Thoracic aorta (tissue), 2 donors: ENCODE measurements at regions not wholly inside any gene's neighbourhood (a gene's known extent, or its start where the extent isn't known, plus 50 kb on each side); places are given as distances from the start of the nearest gene placed in this dataset.
"Not testable (repeated sequence)": the region's sequence is repeated elsewhere in the genome, so short reads cannot be mapped to it uniquely, and the experiment has no call there.

Source experiments
- ATAC-seq: fragments of 150-250 bp; one replicate; pipeline ENCODE4 v1.8.0; 2017; ENCODE audit warnings: low read depth; ENCODE audit not compliant: insufficient number of reproducible peaks, low FRiP score
- DNase-seq: peaks from one replicate; pipeline ENCODE4 v3.0.0-alpha.2; 2020; ENCODE audit warnings: low spot score
- H3K27ac ChIP-seq, 2 donors: fragments of 200-600 bp; sonication (generic); 1 replicate in 1 of 2; 2 replicates in 1 of 2; pipeline ENCODE4 v1.5.1; 2016; ENCODE audit warnings: mild to moderate bottlenecking in 2 of 2, moderate library complexity in 2 of 2
- H3K27me3 ChIP-seq: fragments of 200-600 bp; sonication (generic); replicated peaks from 2 replicates; pipeline ENCODE4 v1.6.0; 2016; ENCODE audit warnings: mild to moderate bottlenecking; ENCODE audit not compliant: insufficient read depth
- H3K36me3 ChIP-seq: fragments of 200-600 bp; sonication (generic); one replicate; pipeline ENCODE4 v1.5.1; 2016
- H3K4me1 ChIP-seq, 2 donors: fragments of 200-600 bp; sonication (generic); 1 replicate in 1 of 2; 2 replicates in 1 of 2; pipeline versions ENCODE4 v1.5.1 to v1.6.0; 2016; ENCODE audit warnings: low read depth in 2 of 2, mild to moderate bottlenecking in 1 of 2; ENCODE audit not compliant: control insufficient read depth in 1 of 2
- H3K4me3 ChIP-seq: fragments of 200-600 bp; sonication (generic); 2 replicates; pipeline ENCODE4 v1.5.1; 2016; ENCODE audit warnings: mild to moderate bottlenecking
- H3K9me3 ChIP-seq: fragments of 200-600 bp; sonication (generic); 2 replicates; pipeline ENCODE4 v1.5.1; 2016
- TF ChIP-seq, protein P1 (sequence below): fragments of 200-600 bp; sonication (generic); IDR thresholded peaks from one replicate; pipeline ENCODE4 v1.5.1; 2019; ENCODE audit warnings: antibody characterized with exemption

DNA sequence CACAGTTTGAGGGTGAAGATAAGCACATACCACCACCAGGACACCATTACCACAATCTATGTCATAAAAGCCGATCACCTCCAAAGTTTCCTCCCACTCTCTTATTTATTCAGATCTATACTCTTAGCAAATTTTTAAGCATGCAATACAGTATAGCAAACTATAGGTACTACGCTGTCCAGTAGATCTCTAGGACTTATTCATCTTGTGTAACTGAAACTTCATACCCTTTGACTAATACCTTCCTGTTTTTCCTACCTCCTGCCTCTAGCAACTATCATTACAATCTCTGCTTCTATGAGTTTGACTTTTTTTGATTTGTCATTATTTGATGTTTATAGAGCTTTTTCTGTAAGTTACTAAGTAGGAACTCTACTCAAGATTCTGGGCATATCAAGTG lies 84.5 kb upstream of the MANSC4 start:
- Histone ChIP-seq H3K9me3 (no peaks in the 10 kb centered on the region), H3K36me3 (no peaks in the 10 kb centered on the region), H3K27me3 (no peaks in the 10 kb centered on the region), H3K4me1 (peaks cover 0 to 5% of the 10 kb centered on the region in 2 donors), H3K4me3 (no peak overlapping the region), H3K27ac (no peak overlapping the region)
- TF ChIP-seq, protein P1, sequence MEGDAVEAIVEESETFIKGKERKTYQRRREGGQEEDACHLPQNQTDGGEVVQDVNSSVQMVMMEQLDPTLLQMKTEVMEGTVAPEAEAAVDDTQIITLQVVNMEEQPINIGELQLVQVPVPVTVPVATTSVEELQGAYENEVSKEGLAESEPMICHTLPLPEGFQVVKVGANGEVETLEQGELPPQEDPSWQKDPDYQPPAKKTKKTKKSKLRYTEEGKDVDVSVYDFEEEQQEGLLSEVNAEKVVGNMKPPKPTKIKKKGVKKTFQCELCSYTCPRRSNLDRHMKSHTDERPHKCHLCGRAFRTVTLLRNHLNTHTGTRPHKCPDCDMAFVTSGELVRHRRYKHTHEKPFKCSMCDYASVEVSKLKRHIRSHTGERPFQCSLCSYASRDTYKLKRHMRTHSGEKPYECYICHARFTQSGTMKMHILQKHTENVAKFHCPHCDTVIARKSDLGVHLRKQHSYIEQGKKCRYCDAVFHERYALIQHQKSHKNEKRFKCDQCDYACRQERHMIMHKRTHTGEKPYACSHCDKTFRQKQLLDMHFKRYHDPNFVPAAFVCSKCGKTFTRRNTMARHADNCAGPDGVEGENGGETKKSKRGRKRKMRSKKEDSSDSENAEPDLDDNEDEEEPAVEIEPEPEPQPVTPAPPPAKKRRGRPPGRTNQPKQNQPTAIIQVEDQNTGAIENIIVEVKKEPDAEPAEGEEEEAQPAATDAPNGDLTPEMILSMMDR, result no peak
- DNase-seq, result no peak
- ATAC-seq, result no peak

DNA sequence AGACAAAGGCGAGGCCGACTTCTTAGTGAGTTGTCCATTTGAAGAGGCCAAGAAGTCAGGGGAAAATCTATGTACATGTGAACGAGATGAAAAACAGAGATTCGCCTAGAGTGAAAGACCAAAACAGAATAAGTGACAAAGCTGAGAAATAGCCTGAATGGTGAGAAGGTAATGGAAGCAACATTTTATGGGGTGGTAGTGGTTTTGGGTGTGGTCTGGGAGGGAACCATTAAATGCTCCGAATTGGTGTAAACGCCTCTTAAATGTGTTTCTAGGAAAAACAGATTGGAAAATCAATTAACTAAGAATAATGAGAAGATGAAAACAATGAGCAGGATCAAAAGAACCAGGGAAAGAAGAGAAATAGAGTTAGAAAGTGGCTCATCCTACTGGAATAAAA lies 83.8 kb upstream of the MANSC4 start:
- peaks cover 0 to 4% of the 10 kb centered on the region in 2 donors for H3K4me1 ChIP-seq
- H3K4me3 ChIP-seq, result no peak overlapping the region
- H3K27me3 ChIP-seq, result no peaks in the 10 kb centered on the region
- ATAC-seq (no peak), DNase-seq (no peak)
- no peaks in the 10 kb centered on the region for H3K9me3 ChIP-seq
- no peaks in the 10 kb centered on the region for H3K36me3 ChIP-seq
- TF ChIP-seq, protein P1, result no peak
- H3K27ac ChIP-seq, result no peak overlapping the region

DNA sequence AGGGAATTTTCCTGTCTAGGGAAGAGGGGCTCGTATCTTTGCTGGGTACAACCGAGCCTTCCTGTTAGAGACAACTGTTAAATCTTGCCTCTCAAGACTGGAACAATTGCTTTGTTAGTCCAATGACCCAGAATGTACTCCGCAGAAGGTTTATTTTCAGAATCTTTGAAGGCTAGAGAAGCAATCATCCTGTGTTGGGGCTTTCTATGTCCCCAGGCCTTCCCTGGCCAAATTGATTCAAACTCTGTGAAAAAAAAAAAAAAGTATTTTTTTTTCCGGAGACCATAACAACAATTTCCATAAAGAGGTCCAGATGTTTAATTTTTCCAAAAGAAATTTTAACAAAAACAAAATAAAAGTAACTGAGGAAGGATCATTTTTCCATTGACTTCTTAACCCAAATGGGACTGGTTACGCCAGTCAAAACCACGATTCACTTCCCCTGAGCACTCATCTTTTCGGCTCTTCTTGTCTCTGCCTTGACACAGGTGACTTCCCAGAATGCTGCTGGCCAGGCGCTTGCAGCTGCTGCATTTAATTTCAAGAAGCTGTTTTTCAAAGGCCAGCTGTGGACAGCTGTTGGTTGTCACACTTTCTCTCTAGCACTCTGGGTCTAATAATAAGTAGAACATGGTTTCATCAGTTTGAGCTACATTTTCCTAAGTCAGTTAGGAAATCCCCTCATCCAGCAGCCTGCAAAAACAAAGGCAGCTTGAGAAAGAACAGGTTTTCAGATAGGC lies 81.6 kb upstream of the MANSC4 start:
- H3K27ac ChIP-seq, result no peak overlapping the region
- TF ChIP-seq, protein P1, result no peak
- no peak for ATAC-seq
- H3K9me3 ChIP-seq, result no peaks in the 10 kb centered on the region
- DNase-seq, result no peak
- no peaks in the 10 kb centered on the region for H3K36me3 ChIP-seq
- no peak overlapping the region for H3K4me3 ChIP-seq
- peaks cover 0 to 4% of the 10 kb centered on the region in 2 donors for H3K4me1 ChIP-seq
- H3K27me3 ChIP-seq, result no peaks in the 10 kb centered on the region

DNA sequence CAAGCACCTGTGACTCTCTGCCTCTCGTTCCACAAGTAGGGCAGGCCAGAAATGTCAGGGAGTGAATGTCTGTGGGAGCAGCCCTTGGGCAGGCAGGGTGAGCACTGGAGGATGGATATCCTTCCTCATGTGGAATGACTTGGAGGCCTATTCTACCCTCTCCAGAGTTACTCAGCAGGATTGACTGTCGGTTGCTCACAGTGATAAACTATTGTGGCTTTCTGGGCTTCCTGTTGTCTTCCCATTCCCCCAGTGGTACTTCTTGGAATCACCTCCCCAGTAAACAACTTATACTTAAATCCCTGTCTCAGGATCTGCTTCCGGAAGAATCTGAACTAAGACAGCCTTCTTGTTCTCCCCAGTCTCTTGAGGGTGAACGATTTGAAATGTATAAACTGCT lies 79.6 kb upstream of the MANSC4 start:
- Histone ChIP-seq H3K4me3 (no peak overlapping the region), H3K36me3 (no peaks in the 10 kb centered on the region), H3K27me3 (no peaks in the 10 kb centered on the region), H3K9me3 (no peaks in the 10 kb centered on the region), H3K27ac (no peak overlapping the region), H3K4me1 (peaks cover 0 to 4% of the 10 kb centered on the region in 2 donors)
- TF ChIP-seq, protein P1, result no peak
- no peak for ATAC-seq
- DNase-seq, result no peak

DNA sequence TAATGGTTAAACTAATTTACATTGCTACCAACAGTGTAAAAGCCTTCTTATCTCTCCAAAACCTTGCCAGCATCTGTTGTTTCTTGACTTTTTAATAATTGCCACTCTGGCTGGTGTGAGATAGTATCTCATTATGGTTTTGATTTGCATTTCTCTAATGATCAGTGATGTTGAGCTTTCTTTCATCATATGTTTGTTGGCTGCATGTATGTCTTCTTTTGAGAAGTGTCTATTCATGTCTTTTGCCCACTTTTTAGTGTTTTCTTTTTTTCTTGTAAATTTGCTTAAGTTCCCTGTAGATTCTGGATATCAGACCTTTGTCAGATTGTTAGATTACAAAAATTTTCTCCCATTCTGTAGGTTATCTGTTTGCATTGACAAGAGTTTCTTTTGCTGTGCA lies 77.0 kb upstream of the MANSC4 start:
- H3K4me1 ChIP-seq, H3K27ac ChIP-seq, ATAC-seq, H3K27me3 ChIP-seq, H3K9me3 ChIP-seq, H3K36me3 ChIP-seq, H3K4me3 ChIP-seq, DNase-seq: not testable (repeated sequence)

DNA sequence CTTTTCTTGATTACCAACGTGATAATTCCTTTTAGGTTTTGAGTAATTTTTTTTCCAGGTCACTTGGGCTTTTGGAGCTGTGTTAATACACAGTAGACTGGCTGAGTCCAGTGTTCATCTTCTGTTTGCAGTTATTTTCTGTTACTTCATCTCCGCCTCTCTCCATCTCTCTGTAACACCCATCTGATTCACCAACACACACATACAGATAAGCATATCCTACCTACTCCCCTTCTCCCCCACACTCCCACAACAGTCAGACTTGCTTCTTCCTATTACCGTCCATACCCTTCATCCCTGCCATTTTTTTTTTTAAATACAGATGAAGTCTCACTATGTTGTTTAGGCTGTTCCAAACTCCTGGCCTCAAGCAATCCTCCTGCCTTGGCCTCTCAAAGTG lies 72.7 kb upstream of the MANSC4 start:
- no peak for DNase-seq
- no peaks in the 10 kb centered on the region for H3K36me3 ChIP-seq
- H3K9me3 ChIP-seq, result peaks cover 3% of the 10 kb centered on the region
- TF ChIP-seq, protein P1, result no peak
- no peaks in the 10 kb centered on the region for H3K4me1 ChIP-seq
- H3K27me3 ChIP-seq, result no peaks in the 10 kb centered on the region
- H3K27ac ChIP-seq, result no peak overlapping the region
- no peak for ATAC-seq
- H3K4me3 ChIP-seq, result no peak overlapping the region
